ENCODE measurements at regions not wholly inside any gene's neighbourhood (a gene's known extent, or its start where the extent isn't known, plus 50 kb on each side); places are given as distances from the start of the nearest gene placed in this dataset.

- ATAC-seq (no peak), FAIRE-seq (no peak), DNase-seq (ENCODE audit: low read depth, low spot score) (no peak)
- no peak overlapping the region for H3K9ac ChIP-seq (ENCODE audit: control insufficient read depth, insufficient read depth, low read length)
- no peaks in the 10 kb centered on the region for H4K20me1 ChIP-seq (ENCODE audit: control insufficient read depth, insufficient read depth)
- no peak overlapping the region for H3K4me3 ChIP-seq
- intact Hi-C loops (cut with micrococcal nuclease; ENCODE audit: unreplicated experiment) = no loop called here
- no peaks in the 10 kb centered on the region for H3K36me3 ChIP-seq (ENCODE audit: control insufficient read depth in 2 of 2, insufficient read depth in 2 of 2, low read length in 1 of 2)
- no peak overlapping the region for H2AFZ ChIP-seq (ENCODE audit: control insufficient read depth, low read depth, low read length)
- BruUV-seq (replicated peaks) = no TSS peak
- no peak overlapping the region for H3K4me2 ChIP-seq (ENCODE audit: control insufficient read depth, insufficient read depth)
- no peaks in the 10 kb centered on the region for H3K9me3 ChIP-seq (replicated peaks; ENCODE audit: control insufficient read depth, insufficient read depth, low read length)
- POLR2A ChIA-PET = no interaction called here
- WGBS (ENCODE audit: insufficient coverage, insufficient replicate concordance, low lambda C conversion rate, missing lambda C conversion rate) = 0% methylated on average over 3 of the region's 3 CpGs
- in situ Hi-C loops (cut with MboI) = no loop called here
- SMC1A ChIA-PET (ENCODE audit: uncharacterized antibody, unreplicated experiment) = no interaction called here
- CTCF ChIA-PET = interaction anchor here (1.4 kb wide), 1 partner anchor 9 kb away, joined by 3 read pairs; no protein-coding TSS in a partner anchor
- RAD21 ChIA-PET (ENCODE audit: unreplicated experiment) = no interaction called here
- H3K4me1 ChIP-seq (ENCODE audit: control insufficient read depth, insufficient read depth, low read length) = no peaks in the 10 kb centered on the region
- no peak for TF ChIP-seq ZBTB40 (IDR thresholded peaks at IDR 0.05; ENCODE audit: borderline replicate concordance)
- no peak for TF ChIP-seq CBFB (IDR thresholded peaks at IDR 0.05; ENCODE audit: low read depth)
- H3K27me3 ChIP-seq (replicated peaks in 1 of 2; ENCODE audit: control insufficient read depth in 2 of 2, insufficient read depth in 2 of 2, low read length in 1 of 2) = no peaks in the 10 kb centered on the region
- H3K27ac ChIP-seq (ENCODE audit: control insufficient read depth, insufficient read depth) = no peak overlapping the region
- H3K79me2 ChIP-seq (ENCODE audit: control insufficient read depth, insufficient read depth, low read length) = no peaks in the 10 kb centered on the region
Measured at GRCh38 chr10:9382533-9382866, 1328.0 kb downstream of the GATA3 start.

GRCh38 chr10:9390516-9390915 is 1336.0 kb downstream of the GATA3 start:
- DNase-seq (ENCODE audit: low read depth, low spot score) (no peak), ATAC-seq (no peak), FAIRE-seq (no peak)
- intact Hi-C loops (cut with micrococcal nuclease; ENCODE audit: unreplicated experiment) = no loop called here
- H3K27me3 ChIP-seq (replicated peaks in 1 of 2; ENCODE audit: control insufficient read depth in 2 of 2, insufficient read depth in 2 of 2, low read length in 1 of 2) = no peaks in the 10 kb centered on the region
- no peaks in the 10 kb centered on the region for H3K4me1 ChIP-seq (ENCODE audit: control insufficient read depth, insufficient read depth, low read length)
- WGBS (ENCODE audit: insufficient coverage, insufficient replicate concordance, low lambda C conversion rate, missing lambda C conversion rate) = 0% methylated on average over 3 of the region's 3 CpGs
- SMC1A ChIA-PET (ENCODE audit: uncharacterized antibody, unreplicated experiment) = no interaction called here
- H4K20me1 ChIP-seq (ENCODE audit: control insufficient read depth, insufficient read depth) = no peaks in the 10 kb centered on the region
- no peaks in the 10 kb centered on the region for H3K79me2 ChIP-seq (ENCODE audit: control insufficient read depth, insufficient read depth, low read length)
- no TSS peak for BruUV-seq (replicated peaks)
- no peaks in the 10 kb centered on the region for H3K9me3 ChIP-seq (replicated peaks; ENCODE audit: control insufficient read depth, insufficient read depth, low read length)
- in situ Hi-C loops (cut with MboI) = no loop called here
- RAD21 ChIA-PET (ENCODE audit: unreplicated experiment) = no interaction called here
- H2AFZ ChIP-seq (ENCODE audit: control insufficient read depth, low read depth, low read length) = no peak overlapping the region
- CTCF ChIA-PET = no interaction called here
- no peak overlapping the region for H3K9ac ChIP-seq (ENCODE audit: control insufficient read depth, insufficient read depth, low read length)
- H3K36me3 ChIP-seq (ENCODE audit: control insufficient read depth in 2 of 2, insufficient read depth in 2 of 2, low read length in 1 of 2) = no peaks in the 10 kb centered on the region; a peak in 1 of 4 replicates
- no peak overlapping the region for H3K27ac ChIP-seq (ENCODE audit: control insufficient read depth, insufficient read depth)
- POLR2A ChIA-PET = no interaction called here
- no peak overlapping the region for H3K4me3 ChIP-seq
- H3K4me2 ChIP-seq (ENCODE audit: control insufficient read depth, insufficient read depth) = no peak overlapping the region
- no peak for TF ChIP-seq NFYA (IDR thresholded peaks at IDR 0.05; ENCODE audit: borderline replicate concordance, low read depth, low read length)
- TF ChIP-seq HSF1 (IDR thresholded peaks at IDR 0.05; ENCODE audit: low read depth, low read length) = no peak
- no peak for TF ChIP-seq WRNIP1 (IDR thresholded peaks at IDR 0.05; ENCODE audit: borderline replicate concordance, low read depth, low read length)
- TF ChIP-seq, protein P1, sequence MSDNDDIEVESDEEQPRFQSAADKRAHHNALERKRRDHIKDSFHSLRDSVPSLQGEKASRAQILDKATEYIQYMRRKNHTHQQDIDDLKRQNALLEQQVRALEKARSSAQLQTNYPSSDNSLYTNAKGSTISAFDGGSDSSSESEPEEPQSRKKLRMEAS (IDR thresholded peaks at IDR 0.05; ENCODE audit: low read depth, low read length) = no peak
- no peak for TF ChIP-seq IKZF2 (IDR thresholded peaks at IDR 0.05)
- TF ChIP-seq ZNF207 (IDR thresholded peaks at IDR 0.05; ENCODE audit: borderline replicate concordance) = no peak
- no peak for TF ChIP-seq IRF5 (IDR thresholded peaks at IDR 0.05; ENCODE audit: borderline replicate concordance)
- no peak for TF ChIP-seq FOXK2 (IDR thresholded peaks at IDR 0.05)
- no peak for TF ChIP-seq NFXL1 (IDR thresholded peaks at IDR 0.05; ENCODE audit: borderline replicate concordance)
- no peak for TF ChIP-seq NR2F1 (conservative IDR thresholded peaks at IDR 0.05)
